ENCODE measurements at regions not wholly inside any gene's neighbourhood (a gene's known extent, or its start where the extent isn't known, plus 50 kb on each side); places are given as distances from the start of the nearest gene placed in this dataset.

GRCh38 chr15:73803806-73804205, 50.7 kb upstream of the INSYN1 start:
- H3K9ac ChIP-seq: no peak overlapping the region
- TF ChIP-seq Cebpa-rat (IDR thresholded peaks at IDR 0.05): no peak
- no peak overlapping the region for H3K4me2 ChIP-seq
- H3K27ac ChIP-seq: no peak overlapping the region
- no peaks in the 10 kb centered on the region for H3K9me3 ChIP-seq
- H3K4me1 ChIP-seq: peaks cover 30% of the 10 kb centered on the region
- H4K20me1 ChIP-seq: no peaks in the 10 kb centered on the region
- no peak overlapping the region for H3K4me3 ChIP-seq
- H3K27me3 ChIP-seq: no peaks in the 10 kb centered on the region
- H3K36me3 ChIP-seq: no peaks in the 10 kb centered on the region

- no peak overlapping the region for H3K27ac ChIP-seq
- no peak overlapping the region for H3K9ac ChIP-seq
- H3K4me3 ChIP-seq: no peak overlapping the region
- no peaks in the 10 kb centered on the region for H4K20me1 ChIP-seq
- H3K27me3 ChIP-seq: no peaks in the 10 kb centered on the region
- H3K9me3 ChIP-seq: no peaks in the 10 kb centered on the region
- H3K4me2 ChIP-seq: no peak overlapping the region
- no peaks in the 10 kb centered on the region for H3K36me3 ChIP-seq
- TF ChIP-seq Cebpa-rat (IDR thresholded peaks at IDR 0.05): no peak
- H3K4me1 ChIP-seq: peaks cover 25% of the 10 kb centered on the region
These were observed 52.4 kb upstream of the INSYN1 start for GRCh38 chr15:73805504-73806089.

- no peaks in the 10 kb centered on the region for H4K20me1 ChIP-seq
- no peaks in the 10 kb centered on the region for H3K9me3 ChIP-seq
- no peak overlapping the region for H3K4me3 ChIP-seq
- H3K4me2 ChIP-seq: no peak overlapping the region
- H3K27ac ChIP-seq: no peak overlapping the region; the same call in 1 of the 2 replicates
- peaks cover 15% of the 10 kb centered on the region for H3K4me1 ChIP-seq
- H3K27me3 ChIP-seq: no peaks in the 10 kb centered on the region
- H3K36me3 ChIP-seq: no peaks in the 10 kb centered on the region
- TF ChIP-seq Cebpa-rat (IDR thresholded peaks at IDR 0.05): no peak
- no peak overlapping the region for H3K9ac ChIP-seq
These were observed 53.7 kb upstream of the INSYN1 start for GRCh38 chr15:73806698-73807483.

GRCh38 chr15:73807865-73808264, 54.7 kb upstream of the INSYN1 start:
- no peaks in the 10 kb centered on the region for H3K9me3 ChIP-seq
- H3K36me3 ChIP-seq: no peaks in the 10 kb centered on the region
- H3K4me3 ChIP-seq: no peak overlapping the region
- H3K4me1 ChIP-seq: peaks cover 15% of the 10 kb centered on the region
- H3K4me2 ChIP-seq: no peak overlapping the region
- no peaks in the 10 kb centered on the region for H4K20me1 ChIP-seq
- TF ChIP-seq Cebpa-rat (IDR thresholded peaks at IDR 0.05): no peak
- no peaks in the 10 kb centered on the region for H3K27me3 ChIP-seq
- H3K9ac ChIP-seq: no peak overlapping the region
- H3K27ac ChIP-seq: no peak overlapping the region

GRCh38 chr15:73809728-73810501, 56.8 kb upstream of the INSYN1 start:
- no peak overlapping the region for H3K27ac ChIP-seq
- peak overlapping the region; percentile 59 for H3K4me2 ChIP-seq
- no peak overlapping the region for H3K4me3 ChIP-seq
- no peaks in the 10 kb centered on the region for H3K36me3 ChIP-seq
- H3K4me1 ChIP-seq: peaks cover 15% of the 10 kb centered on the region
- no peaks in the 10 kb centered on the region for H3K27me3 ChIP-seq
- H3K9me3 ChIP-seq: no peaks in the 10 kb centered on the region
- no peak for TF ChIP-seq Cebpa-rat (IDR thresholded peaks at IDR 0.05)
- no peak overlapping the region for H3K9ac ChIP-seq
- H4K20me1 ChIP-seq: no peaks in the 10 kb centered on the region

GRCh38 chr15:73812806-73813465, 59.8 kb upstream of the INSYN1 start:
- H3K27me3 ChIP-seq: no peaks in the 10 kb centered on the region
- H3K4me3 ChIP-seq: no peak overlapping the region

GRCh38 chr15:73813589-73813988, 59.8 kb upstream of the TBC1D21 start:
- no peak overlapping the region for H3K4me2 ChIP-seq
- no peaks in the 10 kb centered on the region for H4K20me1 ChIP-seq
- peaks cover 15% of the 10 kb centered on the region for H3K4me1 ChIP-seq
- H3K27ac ChIP-seq: no peak overlapping the region
- H3K4me3 ChIP-seq: no peak overlapping the region
- no peaks in the 10 kb centered on the region for H3K9me3 ChIP-seq
- H3K27me3 ChIP-seq: no peaks in the 10 kb centered on the region
- H3K36me3 ChIP-seq: no peaks in the 10 kb centered on the region
- H3K9ac ChIP-seq: no peak overlapping the region
- TF ChIP-seq Cebpa-rat (IDR thresholded peaks at IDR 0.05): no peak

More at GRCh38 chr15:73812806-73813465, 59.8 kb upstream of the INSYN1 start:
- Histone ChIP-seq H3K27ac (no peak overlapping the region), H3K36me3 (no peaks in the 10 kb centered on the region), H3K9ac (no peak overlapping the region), H3K4me1 (peaks cover 15% of the 10 kb centered on the region), H4K20me1 (no peaks in the 10 kb centered on the region), H3K9me3 (no peaks in the 10 kb centered on the region), H3K4me2 (no peak overlapping the region)
- no peak for TF ChIP-seq Cebpa-rat (IDR thresholded peaks at IDR 0.05)

- H3K27ac ChIP-seq: no peak overlapping the region
- no peak overlapping the region for H3K4me2 ChIP-seq
- no peak for TF ChIP-seq Cebpa-rat (IDR thresholded peaks at IDR 0.05)
- H3K27me3 ChIP-seq: no peaks in the 10 kb centered on the region
- no peaks in the 10 kb centered on the region for H3K9me3 ChIP-seq
- no peaks in the 10 kb centered on the region for H4K20me1 ChIP-seq
- H3K4me1 ChIP-seq: no peaks in the 10 kb centered on the region
- no peak overlapping the region for H3K4me3 ChIP-seq
- no peaks in the 10 kb centered on the region for H3K36me3 ChIP-seq
- no peak overlapping the region for H3K9ac ChIP-seq
These were observed 54.9 kb upstream of the TBC1D21 start for GRCh38 chr15:73818308-73818985.

GRCh38 chr15:73821181-73821580, 52.2 kb upstream of the TBC1D21 start:
- Histone ChIP-seq H3K36me3 (no peaks in the 10 kb centered on the region), H3K9ac (no peak overlapping the region), H3K4me3 (no peak overlapping the region), H3K9me3 (no peaks in the 10 kb centered on the region), H4K20me1 (no peaks in the 10 kb centered on the region), H3K4me2 (no peak overlapping the region), H3K27me3 (no peaks in the 10 kb centered on the region), H3K4me1 (no peaks in the 10 kb centered on the region), H3K27ac (no peak overlapping the region)
- TF ChIP-seq Cebpa-rat (IDR thresholded peaks at IDR 0.05): no peak

All from BLaER1 (cell line).